Neutrophil (primary cell): ENCODE measurements at regions not wholly inside any gene's neighbourhood (a gene's known extent, or its start where the extent isn't known, plus 50 kb on each side); places are given as distances from the start of the nearest gene placed in this dataset.
"Not testable (repeated sequence)": the region's sequence is repeated elsewhere in the genome, so short reads cannot be mapped to it uniquely, and the experiment has no call there.

Experiments
- H3K27ac ChIP-seq: fragments of 200-600 bp; sonication (generic); 2 replicates; pipeline ENCODE4 v1.5.1; 2016; ENCODE audit warnings: mild to moderate bottlenecking, moderate library complexity
- H3K27me3 ChIP-seq: fragments of 200-600 bp; sonication (generic); 2 replicates; pipeline ENCODE4 v1.6.0; 2016; ENCODE audit warnings: mild to moderate bottlenecking
- H3K36me3 ChIP-seq: fragments of 200-600 bp; sonication (generic); 2 replicates; pipeline ENCODE4 v1.5.1; 2017
- H3K4me1 ChIP-seq, 2 experiments: fragments of 200-600 bp in 1 of 2; sonication (generic) in 1 of 2; 1 replicate in 1 of 2; 2 replicates in 1 of 2; pipeline versions ENCODE4 v1.5.1 to v1.6.1; 2013 to 2016; ENCODE audit warnings: low read depth in 1 of 2, low read length in 1 of 2, mild to moderate bottlenecking in 1 of 2, moderate library complexity in 1 of 2; ENCODE audit not compliant: control insufficient read depth in 1 of 2, insufficient read depth in 1 of 2
- H3K4me3 ChIP-seq, 2 experiments: fragments of 200-600 bp in 1 of 2; sonication (generic) in 1 of 2; 1 replicate in 1 of 2; 2 replicates in 1 of 2; pipeline ENCODE4 v1.5.1; 2013 to 2016; ENCODE audit warnings: low read depth in 1 of 2, low read length in 1 of 2, mild to moderate bottlenecking in 1 of 2, moderate library complexity in 1 of 2
- H3K9me3 ChIP-seq: fragments of 200-600 bp; sonication (generic); 2 replicates; pipeline ENCODE4 v1.5.1; 2016
- CTCF ChIP-seq: fragments of 200-600 bp; sonication (generic); IDR thresholded peaks from 2 replicates; pipeline ENCODE4 v1.5.1; 2016; ENCODE audit warnings: antibody characterized with exemption

- no peaks in the 10 kb centered on the region for H3K36me3 ChIP-seq
- no peak overlapping the region for H3K4me3 ChIP-seq
- H3K27me3 ChIP-seq: peaks cover 64% of the 10 kb centered on the region
- H3K9me3 ChIP-seq: no peaks in the 10 kb centered on the region
- peaks cover 3 to 24% of the 10 kb centered on the region in 2 experiments for H3K4me1 ChIP-seq
- H3K27ac ChIP-seq: no peak overlapping the region
- TF ChIP-seq CTCF: no peak
These were observed 131.5 kb upstream of the NCOR2 start for GRCh38 chr12:124698998-124699305.

GRCh38 chr12:124698211-124698997 lies 131.0 kb upstream of the NCOR2 start:
- H3K4me1 ChIP-seq: peaks cover 0 to 21% of the 10 kb centered on the region in 2 experiments
- H3K27ac ChIP-seq: no peak overlapping the region

GRCh38 chr12:124697722-124698121 lies 130.3 kb upstream of the NCOR2 start:
- Histone ChIP-seq H3K27me3 (peaks cover 64% of the 10 kb centered on the region), H3K4me1 (peaks cover 0 to 19% of the 10 kb centered on the region in 2 experiments)
- not testable (repeated sequence) for H3K4me3 ChIP-seq, H3K36me3 ChIP-seq, H3K9me3 ChIP-seq, H3K27ac ChIP-seq

More at GRCh38 chr12:124698211-124698997, 131.0 kb upstream of the NCOR2 start:
- H3K36me3 ChIP-seq: no peaks in the 10 kb centered on the region
- no peak overlapping the region for H3K4me3 ChIP-seq
- H3K27me3 ChIP-seq: peaks cover 64% of the 10 kb centered on the region
- no peaks in the 10 kb centered on the region for H3K9me3 ChIP-seq
- TF ChIP-seq CTCF: no peak

GRCh38 chr12:124696693-124697476 lies 129.5 kb upstream of the NCOR2 start:
- H3K4me3 ChIP-seq: no peak overlapping the region
- no peak for TF ChIP-seq CTCF
- H3K27me3 ChIP-seq: peaks cover 64% of the 10 kb centered on the region
- peaks cover 4% of the 10 kb centered on the region for H3K9me3 ChIP-seq
- H3K36me3 ChIP-seq: no peaks in the 10 kb centered on the region
- peaks cover 0 to 19% of the 10 kb centered on the region in 2 experiments for H3K4me1 ChIP-seq
- no peak overlapping the region for H3K27ac ChIP-seq

- Histone ChIP-seq H3K36me3 (no peaks in the 10 kb centered on the region), H3K27ac (no peak overlapping the region), H3K27me3 (peaks cover 63% of the 10 kb centered on the region), H3K9me3 (peaks cover 4% of the 10 kb centered on the region), H3K4me1 (peaks cover 0 to 19% of the 10 kb centered on the region in 2 experiments), H3K4me3 (no peak overlapping the region)
- TF ChIP-seq CTCF: no peak
These were observed 128.4 kb upstream of the NCOR2 start for GRCh38 chr12:124695861-124696260.
